ENCODE measurements at regions not wholly inside any gene's neighbourhood (a gene's known extent, or its start where the extent isn't known, plus 50 kb on each side); places are given as distances from the start of the nearest gene placed in this dataset.
"Not testable (repeated sequence)": the region's sequence is repeated elsewhere in the genome, so short reads cannot be mapped to it uniquely, and the experiment has no call there.

DNA sequence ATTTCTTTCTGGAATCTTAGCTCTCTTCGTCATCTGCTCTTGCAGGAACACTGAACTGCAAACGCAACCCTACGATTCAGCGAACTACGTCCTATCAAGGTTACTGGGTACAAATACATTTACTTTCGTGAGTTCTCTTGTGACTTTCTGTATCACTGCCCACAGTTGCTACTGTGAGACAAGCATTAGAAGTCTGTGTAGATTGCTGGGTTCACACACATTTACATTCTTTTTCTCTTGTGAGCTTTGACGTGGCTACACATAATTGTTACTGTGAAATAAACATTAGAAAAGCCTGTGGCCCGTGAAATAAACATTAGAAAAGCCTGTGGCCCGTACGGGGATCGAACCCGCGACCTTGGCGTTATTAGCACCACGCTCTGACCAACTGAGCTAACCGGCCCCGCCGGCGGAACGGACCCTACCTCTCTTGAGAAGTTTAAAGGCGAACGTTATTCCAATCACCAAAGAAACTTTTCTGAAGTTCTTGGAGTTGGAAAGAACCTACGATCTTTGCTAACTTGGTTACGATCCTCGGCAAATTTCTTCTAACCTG, 61.2 kb upstream of the ZNF322 start:
- DNase-seq; H3K4me1 ChIP-seq (ENCODE audit: control insufficient read depth, insufficient read depth, low read length); H3K36me3 ChIP-seq (ENCODE audit: control insufficient read depth, insufficient read depth, low read length); H3K9me3 ChIP-seq (ENCODE audit: control insufficient read depth, low read depth, low read length); H3K27me3 ChIP-seq (ENCODE audit: control insufficient read depth, insufficient read depth, low read length); H3K4me3 ChIP-seq (ENCODE audit: low read length); H3K27ac ChIP-seq (ENCODE audit: low read length): not testable (repeated sequence)
- no CpG with 5 or more reads among the region's 25 CpGs for WGBS (ENCODE audit: insufficient coverage, low lambda C conversion rate)

GRCh38 chr6:26730019-26730766, 70.6 kb upstream of the ZNF322 start:
- H3K36me3 ChIP-seq (ENCODE audit: control insufficient read depth, insufficient read depth, low read length); H3K9me3 ChIP-seq (ENCODE audit: control insufficient read depth, low read depth, low read length); H3K27ac ChIP-seq (ENCODE audit: low read length); DNase-seq; H3K27me3 ChIP-seq (ENCODE audit: control insufficient read depth, insufficient read depth, low read length); H3K4me1 ChIP-seq (ENCODE audit: control insufficient read depth, insufficient read depth, low read length); H3K4me3 ChIP-seq (ENCODE audit: low read length): not testable (repeated sequence)
- WGBS (ENCODE audit: insufficient coverage, low lambda C conversion rate), result no CpG with 5 or more reads among the region's 31 CpGs

- DNase-seq; H3K4me3 ChIP-seq (ENCODE audit: low read length); H3K27ac ChIP-seq (ENCODE audit: low read length); H3K9me3 ChIP-seq (ENCODE audit: control insufficient read depth, low read depth, low read length); H3K27me3 ChIP-seq (ENCODE audit: control insufficient read depth, insufficient read depth, low read length); H3K4me1 ChIP-seq (ENCODE audit: control insufficient read depth, insufficient read depth, low read length); H3K36me3 ChIP-seq (ENCODE audit: control insufficient read depth, insufficient read depth, low read length): not testable (repeated sequence)
- no CpG with 5 or more reads among the region's 36 CpGs for WGBS (ENCODE audit: insufficient coverage, low lambda C conversion rate)
Measured at GRCh38 chr6:26734776-26735472, 75.4 kb upstream of the ZNF322 start.

GRCh38 chr6:26739811-26740210, 80.3 kb upstream of the ZNF322 start:
- Histone ChIP-seq H3K36me3 (ENCODE audit: control insufficient read depth, insufficient read depth, low read length) (no peaks in the 10 kb centered on the region), H3K27ac (ENCODE audit: low read length) (no peak overlapping the region), H3K27me3 (ENCODE audit: control insufficient read depth, insufficient read depth, low read length) (peaks cover 32% of the 10 kb centered on the region), H3K9me3 (ENCODE audit: control insufficient read depth, low read depth, low read length) (no peaks in the 10 kb centered on the region), H3K4me3 (ENCODE audit: low read length) (no peak overlapping the region), H3K4me1 (ENCODE audit: control insufficient read depth, insufficient read depth, low read length) (no peaks in the 10 kb centered on the region)
- WGBS (ENCODE audit: insufficient coverage, low lambda C conversion rate), result no CpG with 5 or more reads among the region's 7 CpGs
- no peak for DNase-seq

DNA sequence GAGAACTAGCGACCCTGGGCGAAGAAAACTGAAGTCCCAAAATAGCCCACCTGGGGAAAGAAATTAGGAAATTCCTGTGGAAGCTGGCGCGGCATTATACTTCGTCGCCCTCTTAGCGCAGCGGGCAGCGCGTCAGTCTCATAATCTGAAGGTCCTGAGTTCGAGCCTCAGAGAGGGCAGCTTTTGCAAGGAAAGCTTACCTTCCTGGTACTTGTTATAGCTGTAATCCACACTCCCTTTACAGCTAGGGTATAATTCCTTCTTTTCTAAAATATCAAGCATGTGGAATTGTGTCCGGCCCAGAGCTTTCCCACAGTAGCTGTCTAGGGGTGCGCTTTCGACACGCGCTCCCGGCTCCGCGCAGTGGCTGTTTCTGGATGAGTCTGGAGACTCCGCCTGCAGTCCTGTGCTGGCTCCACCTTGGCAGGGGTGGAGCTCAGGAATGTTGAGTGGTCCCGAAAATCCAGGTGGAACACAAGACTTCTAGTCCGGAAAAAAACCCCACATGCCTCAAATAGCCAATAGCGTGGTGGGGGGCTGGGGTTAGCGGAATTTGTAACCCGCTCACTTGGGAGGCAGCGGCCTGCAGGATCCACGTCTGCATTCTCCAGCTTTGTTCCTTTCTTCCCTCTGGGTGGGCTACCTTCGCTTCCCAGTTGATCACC, 83.7 kb upstream of the ZNF322 start:
- Histone ChIP-seq H3K27me3 (ENCODE audit: control insufficient read depth, insufficient read depth, low read length) (peaks cover 47% of the 10 kb centered on the region), H3K4me3 (ENCODE audit: low read length) (no peak overlapping the region)

GRCh38 chr6:26743941-26744699, 84.6 kb upstream of the ZNF322 start:
- Histone ChIP-seq H3K4me3 (ENCODE audit: low read length) (no peak overlapping the region), H3K27me3 (ENCODE audit: control insufficient read depth, insufficient read depth, low read length) (peaks cover 51% of the 10 kb centered on the region), H3K27ac (ENCODE audit: low read length) (no peak overlapping the region), H3K9me3 (ENCODE audit: control insufficient read depth, low read depth, low read length) (no peaks in the 10 kb centered on the region), H3K4me1 (ENCODE audit: control insufficient read depth, insufficient read depth, low read length) (no peaks in the 10 kb centered on the region), H3K36me3 (ENCODE audit: control insufficient read depth, insufficient read depth, low read length) (no peaks in the 10 kb centered on the region)
- 0% methylated on average over 2 of the region's 27 CpGs for WGBS (ENCODE audit: insufficient coverage, low lambda C conversion rate)
- peak in 1 of 2 donors; percentile 2 for DNase-seq

More for the DNA sequence above, 83.7 kb upstream of the ZNF322 start:
- no peak overlapping the region for H3K27ac ChIP-seq (ENCODE audit: low read length)
- peak in 1 of 2 donors; percentile 4 for DNase-seq
- WGBS (ENCODE audit: insufficient coverage, low lambda C conversion rate), result no CpG with 5 or more reads among the region's 28 CpGs
- H3K36me3 ChIP-seq (ENCODE audit: control insufficient read depth, insufficient read depth, low read length), result no peaks in the 10 kb centered on the region
- no peaks in the 10 kb centered on the region for H3K4me1 ChIP-seq (ENCODE audit: control insufficient read depth, insufficient read depth, low read length)
- no peaks in the 10 kb centered on the region for H3K9me3 ChIP-seq (ENCODE audit: control insufficient read depth, low read depth, low read length)

- H3K4me3 ChIP-seq (ENCODE audit: low read length); H3K9me3 ChIP-seq (ENCODE audit: control insufficient read depth, low read depth, low read length); H3K4me1 ChIP-seq (ENCODE audit: control insufficient read depth, insufficient read depth, low read length); DNase-seq; H3K27ac ChIP-seq (ENCODE audit: low read length); H3K36me3 ChIP-seq (ENCODE audit: control insufficient read depth, insufficient read depth, low read length): not testable (repeated sequence)
- H3K27me3 ChIP-seq (ENCODE audit: control insufficient read depth, insufficient read depth, low read length), result peaks cover 53% of the 10 kb centered on the region
- WGBS (ENCODE audit: insufficient coverage, low lambda C conversion rate), result no CpG with 5 or more reads among the region's 8 CpGs
Measured at GRCh38 chr6:26744837-26745282, 85.3 kb upstream of the ZNF322 start.

GRCh38 chr6:26745964-26746363, 86.4 kb upstream of the ZNF322 start:
- H3K4me1 ChIP-seq (ENCODE audit: control insufficient read depth, insufficient read depth, low read length); H3K27ac ChIP-seq (ENCODE audit: low read length); H3K36me3 ChIP-seq (ENCODE audit: control insufficient read depth, insufficient read depth, low read length); H3K9me3 ChIP-seq (ENCODE audit: control insufficient read depth, low read depth, low read length); H3K4me3 ChIP-seq (ENCODE audit: low read length); DNase-seq: not testable (repeated sequence)
- no CpG with 5 or more reads among the region's 8 CpGs for WGBS (ENCODE audit: insufficient coverage, low lambda C conversion rate)
- peaks cover 53% of the 10 kb centered on the region for H3K27me3 ChIP-seq (ENCODE audit: control insufficient read depth, insufficient read depth, low read length)

DNA sequence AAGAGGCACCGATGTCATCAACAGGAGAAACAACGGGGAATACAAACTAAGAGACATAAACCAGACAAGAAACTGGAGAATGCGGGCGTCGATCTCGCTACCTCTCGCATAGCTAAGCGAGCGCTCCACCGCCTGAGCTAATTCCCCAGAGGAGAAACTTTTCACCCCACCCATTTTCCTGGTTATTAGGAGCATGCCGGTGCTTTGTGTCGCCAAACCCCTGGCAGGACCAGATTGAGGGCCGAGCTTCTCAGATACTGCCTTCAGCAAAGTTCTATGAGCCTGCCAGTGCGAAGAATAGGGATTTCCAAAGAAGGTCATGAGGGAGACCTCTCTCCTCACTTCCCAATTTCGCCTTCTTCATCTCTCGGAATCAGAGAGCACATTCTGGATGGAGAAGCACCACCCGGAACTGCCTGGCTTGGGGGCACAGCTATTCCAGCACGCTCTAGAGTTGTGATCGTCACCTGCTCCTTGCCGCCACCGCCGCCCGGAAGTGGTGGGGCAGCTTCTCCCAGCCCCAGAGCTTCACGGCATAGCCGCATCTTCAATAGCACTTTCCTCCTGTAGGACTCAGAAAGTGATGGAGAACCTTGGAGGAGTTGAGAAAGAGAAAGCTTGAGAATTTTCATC, 89.7 kb upstream of the ZNF322 start:
- H3K27ac ChIP-seq (ENCODE audit: low read length); H3K9me3 ChIP-seq (ENCODE audit: control insufficient read depth, low read depth, low read length); H3K36me3 ChIP-seq (ENCODE audit: control insufficient read depth, insufficient read depth, low read length); H3K4me3 ChIP-seq (ENCODE audit: low read length); H3K4me1 ChIP-seq (ENCODE audit: control insufficient read depth, insufficient read depth, low read length); DNase-seq: not testable (repeated sequence)
- no CpG with 5 or more reads among the region's 25 CpGs for WGBS (ENCODE audit: insufficient coverage, low lambda C conversion rate)
- peaks cover 32% of the 10 kb centered on the region for H3K27me3 ChIP-seq (ENCODE audit: control insufficient read depth, insufficient read depth, low read length)

Data from large intestine (tissue), 3 donors.